HG02938 (cell line): ENCODE measurements at regions not wholly inside any gene's neighbourhood (a gene's known extent, or its start where the extent isn't known, plus 50 kb on each side); places are given as distances from the start of the nearest gene placed in this dataset.

Experiments
- ATAC-seq: cut with Tn5 transposase; IDR thresholded peaks from one replicate; pipeline ENCODE4 v1.9.1; 2021; ENCODE audit warnings: mild to moderate bottlenecking, moderate library complexity; ENCODE audit not compliant: unreplicated experiment

GRCh38 chr15:94021621-94022320, 209.6 kb upstream of the MCTP2 start:
- ATAC-seq: no peak

GRCh38 chr15:94019062-94019461, 212.3 kb upstream of the MCTP2 start:
- ATAC-seq: no peak

- ATAC-seq: no peak
These were observed 216.0 kb upstream of the MCTP2 start for GRCh38 chr15:94015324-94015723.

- ATAC-seq: no peak
These were observed 223.0 kb upstream of the MCTP2 start for GRCh38 chr15:94008104-94009074.

- no peak for ATAC-seq
These were observed 226.7 kb upstream of the MCTP2 start for GRCh38 chr15:94004697-94005096.

- no peak for ATAC-seq
These were observed 229.3 kb upstream of the MCTP2 start for GRCh38 chr15:94002041-94002440.

- ATAC-seq: no peak
These were observed 230.0 kb upstream of the MCTP2 start for GRCh38 chr15:94001255-94001801.

- ATAC-seq: no peak
These were observed 230.8 kb upstream of the MCTP2 start for GRCh38 chr15:94000606-94001005.

GRCh38 chr15:93997071-93997658, 234.2 kb upstream of the MCTP2 start:
- no peak for ATAC-seq

- ATAC-seq: no peak
These were observed 241.8 kb upstream of the MCTP2 start for GRCh38 chr15:93989440-93989998.

GRCh38 chr15:93987068-93987467, 244.3 kb upstream of the MCTP2 start:
- no peak for ATAC-seq

GRCh38 chr15:93986400-93986984, 244.9 kb upstream of the MCTP2 start:
- no peak for ATAC-seq

GRCh38 chr15:93985925-93986324, 245.4 kb upstream of the MCTP2 start:
- no peak for ATAC-seq

- ATAC-seq: no peak
These were observed 246.2 kb upstream of the MCTP2 start for GRCh38 chr15:93985176-93985575.

- ATAC-seq: no peak
These were observed 247.8 kb upstream of the MCTP2 start for GRCh38 chr15:93983526-93983925.

- ATAC-seq: no peak
These were observed 249.1 kb upstream of the MCTP2 start for GRCh38 chr15:93982226-93982727.

- no peak for ATAC-seq
These were observed 249.7 kb upstream of the MCTP2 start for GRCh38 chr15:93981706-93982105.

- ATAC-seq: no peak
These were observed 251.0 kb upstream of the MCTP2 start for GRCh38 chr15:93980261-93980911.

- no peak for ATAC-seq
These were observed 256.4 kb upstream of the MCTP2 start for GRCh38 chr15:93974804-93975481.
